ENCODE measurements at regions not wholly inside any gene's neighbourhood (a gene's known extent, or its start where the extent isn't known, plus 50 kb on each side); places are given as distances from the start of the nearest gene placed in this dataset.

- ATAC-seq (no peak), DNase-seq (ENCODE audit: low read depth in 1 of 2, low spot score in 1 of 2) (no peak), FAIRE-seq (no peak)
- TF ChIP-seq ZC3H11A (IDR thresholded peaks at IDR 0.05) (no peak), HOXB5 (CRISPR knock-in tag; IDR thresholded peaks at IDR 0.05) (no peak), MAFK (IDR thresholded peaks at IDR 0.05; ENCODE audit: partially characterized antibody) (no peak), HOXA7 (CRISPR knock-in tag; IDR thresholded peaks at IDR 0.05) (no peak), PBX3 (IDR thresholded peaks at IDR 0.05) (no peak), HMGXB4 (CRISPR knock-in tag; IDR thresholded peaks at IDR 0.05; ENCODE audit: borderline replicate concordance) (no peak), RAD21 (conservative IDR thresholded peaks at IDR 0.05 in 1 of 2, IDR thresholded peaks at IDR 0.05 in 1 of 2) (no peak), FOSB (CRISPR knock-in tag; IDR thresholded peaks at IDR 0.05) (no peak), MYC (IDR thresholded peaks at IDR 0.05; ENCODE audit: borderline replicate concordance, low read length) (no peak), ESRRA (IDR thresholded peaks at IDR 0.05; ENCODE audit: borderline replicate concordance, low read length) (no peak), NR3C1 (IDR thresholded peaks at IDR 0.05) (no peak), CHD2 (IDR thresholded peaks at IDR 0.05; ENCODE audit: low read length, partially characterized antibody) (no peak)
- Histone ChIP-seq H3K27ac (no peak overlapping the region), H3K4me3 (no peak overlapping the region), H3K4me1 (peaks cover 6% of the 10 kb centered on the region; the same call in 2 of the 3 replicates), H3K9me3 (no peaks in the 10 kb centered on the region), H3K4me2 (no peak overlapping the region)
- ChIA-PET CTCF (no interaction called here), POLR2A (no interaction called here)
Measured at GRCh38 chr1:95183952-95184351, 50.1 kb upstream of the RWDD3 start.
